K562 (cell line): ENCODE measurements at regions not wholly inside any gene's neighbourhood (a gene's known extent, or its start where the extent isn't known, plus 50 kb on each side); places are given as distances from the start of the nearest gene placed in this dataset.

Source experiments
- ATAC-seq: fragments of 200-7000 bp; cut with Tn5 transposase; 3 replicates; pipeline ENCODE4 v1.9.1; 2020; ENCODE audit warnings: moderate library complexity
- BruUV-seq: library from RNA; stranded (reverse); fragments of 400-500 nt; replicated peaks from 2 replicates; lab custom pipeline; 2021; lab: Mats Ljungman, UMichigan
- CTCF ChIA-PET: fragments of 300-600 bp; formaldehyde crosslinking; extraction: SDS; loops from one replicate; lab custom pipeline; 2021; ENCODE audit warnings: low intra/inter-chr PET ratio; lab: Yijun Ruan, JAX
- POLR2A ChIA-PET: fragments of 300-600, 350-650 bp; sonication (Branson Sonifier 250); formaldehyde crosslinking; extraction: SDS; loops from one replicate; lab custom pipeline; 2021; ENCODE audit warnings: antibody characterized with exemption, inconsistent platforms; lab: Yijun Ruan, JAX
- DNase-seq, 4 experiments: peaks; one replicate each; pipeline versions ENCODE4 v3.0.0 to v3.0.0-alpha.2; 2011 to 2018; ENCODE audit warnings: low spot score in 3 of 4, mixed read lengths in 3 of 4; ENCODE audit errors: extremely low read depth in 1 of 4
- FAIRE-seq: peaks from 2 replicates; lab custom pipeline; 2011; peaks lifted over from hg19 to GRCh38; lab: Jason Lieb, UNC
- H2AFZ ChIP-seq: 2 replicates; pipeline ENCODE4 v1.6.0; 2011; ENCODE audit warnings: low read depth, low read length, control low read depth, inconsistent platforms
- H3K27ac ChIP-seq: fragments of 200-600 bp; 3 replicates; pipeline ENCODE4 v1.8.0; 2011; ENCODE audit warnings: low read depth, mild to moderate bottlenecking, control low read depth, inconsistent platforms, low read length, moderate library complexity, mixed read lengths; ENCODE audit errors: extremely low read depth
- H3K27me3 ChIP-seq, 2 experiments: fragments of 300-600 bp in 1 of 2; 2 replicates in 1 of 2; 3 replicates in 1 of 2; pipeline versions ENCODE4 v1.6.0 to v1.8.0; 2011; ENCODE audit warnings: inconsistent platforms in 2 of 2, low read length in 2 of 2, mild to moderate bottlenecking in 1 of 2, mixed read lengths in 1 of 2, moderate library complexity in 1 of 2; ENCODE audit not compliant: control insufficient read depth in 2 of 2, insufficient read depth in 2 of 2
- H3K36me3 ChIP-seq: fragments of 300-600 bp; 3 replicates; pipeline ENCODE4 v1.8.0; 2011; ENCODE audit warnings: mild to moderate bottlenecking, low read length, inconsistent platforms; ENCODE audit not compliant: control insufficient read depth, insufficient read depth
- H3K4me1 ChIP-seq, 2 experiments: fragments of 200-600 bp in 1 of 2; replicated peaks in 1 of 2; 2 replicates in 1 of 2; 3 replicates in 1 of 2; pipeline versions ENCODE4 v1.5.1 to v1.8.0; 2011; ENCODE audit warnings: inconsistent platforms in 2 of 2, low read length in 2 of 2, mild to moderate bottlenecking in 1 of 2, mixed read lengths in 1 of 2, moderate library complexity in 1 of 2; ENCODE audit not compliant: control insufficient read depth in 2 of 2, insufficient read depth in 2 of 2
- H3K4me2 ChIP-seq: 2 replicates; pipeline ENCODE4 v1.6.1; 2011; ENCODE audit warnings: low read length, control low read depth, inconsistent platforms, mixed read lengths; ENCODE audit not compliant: insufficient read depth
- H3K4me3 ChIP-seq: fragments of 200-600 bp; sonication (generic), shearing (Covaris generic); 2 replicates; pipeline ENCODE4 v1.5.1; 2016; ENCODE audit warnings: control low read depth, inconsistent platforms
- H3K79me2 ChIP-seq: fragments of 200-600 bp; 3 replicates; pipeline ENCODE4 v1.8.0; 2011; ENCODE audit warnings: low read length, inconsistent platforms; ENCODE audit not compliant: control insufficient read depth, insufficient read depth
- H3K9ac ChIP-seq, 2 experiments: 2 replicates each; pipeline versions ENCODE4 v1.6.0 to v1.6.1; 2011; ENCODE audit warnings: low read depth in 2 of 2, low read length in 2 of 2, control low read depth in 1 of 2, inconsistent platforms in 1 of 2, mild to moderate bottlenecking in 1 of 2, mixed read lengths in 1 of 2; ENCODE audit not compliant: insufficient read depth in 1 of 2
- H3K9me1 ChIP-seq: one replicate; pipeline ENCODE4 v1.6.0; 2011; ENCODE audit warnings: inconsistent platforms, mild to moderate bottlenecking, low read length, moderate library complexity; ENCODE audit not compliant: control insufficient read depth, insufficient read depth
- H3K9me3 ChIP-seq: replicated peaks from 2 replicates; pipeline ENCODE4 v1.5.1; 2011; ENCODE audit warnings: low read depth, low read length, inconsistent platforms; ENCODE audit not compliant: control insufficient read depth, insufficient read depth
- H4K20me1 ChIP-seq: replicated peaks from 2 replicates; pipeline ENCODE4 v1.6.1; 2011; ENCODE audit warnings: low read length, inconsistent platforms, mixed read lengths; ENCODE audit not compliant: control insufficient read depth, insufficient read depth
- CTCF ChIP-seq, 3 experiments: IDR thresholded peaks in 2 of 3; conservative IDR thresholded peaks in 1 of 3; 2 replicates each; pipeline ENCODE4 v1.5.1; 2011 to 2012; ENCODE audit warnings: low read length in 3 of 3, mild to moderate bottlenecking in 3 of 3, control low read depth in 2 of 3, improper control_type of control experiment in 1 of 3, inconsistent platforms in 1 of 3, low read depth in 1 of 3, mixed read lengths in 1 of 3, moderate library complexity in 1 of 3; ENCODE audit not compliant: insufficient read depth in 2 of 3
- FOXJ3 ChIP-seq: sonication (generic); formaldehyde crosslinking; IDR thresholded peaks from 2 replicates; pipeline ENCODE4 v1.4.0; 2020; ENCODE audit warnings: mild to moderate bottlenecking, missing genetic modification reagents
- HMGN3 ChIP-seq: IDR thresholded peaks from 2 replicates; pipeline ENCODE4 v1.6.1; 2011; ENCODE audit warnings: borderline replicate concordance, low read depth, mild to moderate bottlenecking, mixed read lengths, low read length; ENCODE audit not compliant: insufficient read length; ENCODE audit errors: extremely low read depth
- KLF6 ChIP-seq: fragments of 250-450 bp; sonication (Bioruptor Pico); IDR thresholded peaks from 2 replicates; pipeline ENCODE4 v1.4.0; 2020; ENCODE audit warnings: mild to moderate bottlenecking, moderate library complexity, borderline replicate concordance
- MCM5 ChIP-seq: fragments of 450-650 bp; IDR thresholded peaks from 2 replicates; pipeline ENCODE4 v1.6.1; 2016; ENCODE audit warnings: low read depth
- PRDM10 ChIP-seq: fragments of 450-650 bp; IDR thresholded peaks from 2 replicates; pipeline ENCODE4 v1.6.1; 2018; ENCODE audit not compliant: partially characterized antibody
- RAD21 ChIP-seq, 2 experiments: fragments of 250-450 bp in 1 of 2; fragments of 450-650 bp in 1 of 2; sonication (Bioruptor Pico) in 1 of 2; formaldehyde crosslinking in 1 of 2; IDR thresholded peaks in 1 of 2; conservative IDR thresholded peaks in 1 of 2; 2 replicates each; pipeline versions ENCODE4 v1.4.0 to v1.8.0; 2020 to 2022; ENCODE audit warnings: mild to moderate bottlenecking in 2 of 2, moderate library complexity in 1 of 2
- RBM17 ChIP-seq: fragments of 200-400 bp; formaldehyde crosslinking; IDR thresholded peaks from 2 replicates; pipeline ENCODE4 v1.6.1; 2017; ENCODE audit warnings: low read depth, mild to moderate bottlenecking, low read length, borderline replicate concordance
- THRAP3 ChIP-seq: fragments of 450-650 bp; IDR thresholded peaks from 2 replicates; pipeline ENCODE4 v1.6.1; 2016; ENCODE audit warnings: mild to moderate bottlenecking, inconsistent platforms, borderline replicate concordance
- YY1 ChIP-seq, 3 experiments: IDR thresholded peaks; 2 replicates each; pipeline ENCODE4 v1.6.1; 2011; ENCODE audit warnings: low read length in 2 of 3, mild to moderate bottlenecking in 2 of 3, moderate library complexity in 2 of 3, borderline replicate concordance in 1 of 3, control low read depth in 1 of 3, low read depth in 1 of 3; ENCODE audit not compliant: insufficient read depth in 3 of 3, insufficient replicate concordance in 2 of 3, control insufficient read depth in 1 of 3, insufficient read length in 1 of 3; ENCODE audit errors: extremely low read depth in 1 of 3
- ZNF121 ChIP-seq: sonication (generic); formaldehyde crosslinking; conservative IDR thresholded peaks from 2 replicates; pipeline ENCODE4 v1.8.0; 2022; ENCODE audit warnings: missing genetic modification reagents
- ZNF384 ChIP-seq: IDR thresholded peaks from 2 replicates; pipeline ENCODE4 v1.6.1; 2012; ENCODE audit warnings: low read depth, low read length, improper control_type of control experiment
- WGBS: fragments of 100-300 bp; shearing (Covaris generic); methylation state at CpG from one replicate; pipeline ENCODE4 v1.1.6; 2016; ENCODE audit warnings: low coverage, mixed read lengths; ENCODE audit not compliant: insufficient coverage; ENCODE audit errors: missing lambda C conversion rate; 5-methylcytosine and 5-hydroxymethylcytosine counted together
- in situ Hi-C: fragments of 300-500 bp; cut with MboI; formaldehyde crosslinking; loops from 4 replicates; pipeline ENCODE4 v1.15.0; 2018; ENCODE audit warnings: inconsistent platforms, mixed read lengths
- intact Hi-C: fragments of 100-400 bp; cut with micrococcal nuclease; formaldehyde crosslinking; loops from 2 replicates; pipeline ENCODE4 v1.14.2; 2022

GRCh38 chrX:115948018-115948923 lies 222.3 kb upstream of the AGTR2 start:
- no peak for FAIRE-seq
- no TSS peak for BruUV-seq
- ATAC-seq = peak; percentile 70

More at GRCh38 chrX:115948018-115948923, 222.3 kb upstream of the AGTR2 start:
- Histone ChIP-seq H4K20me1 (no peaks in the 10 kb centered on the region), H3K79me2 (no peaks in the 10 kb centered on the region), H3K4me1 (peaks cover 0 to 3% of the 10 kb centered on the region in 2 experiments; a peak in 1 of 5 replicates), H3K27me3 (no peaks in the 10 kb centered on the region), H3K27ac (no peak overlapping the region), H3K9me3 (no peaks in the 10 kb centered on the region), H2AFZ (no peak overlapping the region), H3K36me3 (no peaks in the 10 kb centered on the region), H3K9ac (no peak overlapping the region), H3K4me3 (no peak overlapping the region), H3K9me1 (no peaks in the 10 kb centered on the region), H3K4me2 (no peak overlapping the region)
- 0% methylated on average over 4 of the region's 4 CpGs for WGBS
- ChIA-PET CTCF (no interaction called here), POLR2A (interaction anchor here (0.7 kb wide), 1 partner anchor 967 kb away, joined by 3 read pairs; no protein-coding TSS in a partner anchor)
- in situ Hi-C loops = no loop called here
- peak in 2 of 4 experiments; percentile 20 to 27 for DNase-seq
- intact Hi-C loops = no loop called here
- no peak for TF ChIP-seq RBM17
- TF ChIP-seq FOXJ3 (CRISPR knock-in tag) = no peak
- TF ChIP-seq PRDM10 = no peak
- no peak for TF ChIP-seq KLF6 (CRISPR knock-in tag)
- 0 out of 2 replicates have a peak, but pooled peaks have one; percentile 31 for TF ChIP-seq ZNF384
- no peak for TF ChIP-seq HMGN3
- peak; percentile 19 to 52; a peak in 2 of 4 replicates for TF ChIP-seq RAD21 (CRISPR knock-in tag; conservative IDR thresholded peaks at IDR 0.05 in 1 of 2, IDR thresholded peaks at IDR 0.05 in 1 of 2)
- no peak for TF ChIP-seq YY1 (IDR thresholded peaks at IDR 0.05; ENCODE audit: borderline replicate concordance in 1 of 3, control insufficient read depth in 1 of 3, extremely low read depth in 1 of 3, insufficient read depth in 3 of 3, insufficient read length in 1 of 3, insufficient replicate concordance in 2 of 3, low read depth in 1 of 3, low read length in 2 of 3)
- TF ChIP-seq THRAP3 = no peak
- TF ChIP-seq CTCF (IDR thresholded peaks at IDR 0.05 in 2 of 3, conservative IDR thresholded peaks at IDR 0.05 in 1 of 3; ENCODE audit: insufficient read depth in 2 of 3, low read depth in 1 of 3, low read length in 3 of 3) = peak; percentile 34 to 51 (median 41); a peak in 5 of 6 replicates
- TF ChIP-seq MCM5 = no peak
- TF ChIP-seq ZNF121 (CRISPR knock-in tag) = no peak
